Stimulated activated naive B cell treated with anti-CD40 and anti-IgM and Interleukin-4, amounts not matched to agents 10 μg/mL and 1 μg/mL and 100 μg/mL, for 72 hours (primary cell): ENCODE measurements at regions not wholly inside any gene's neighbourhood (a gene's known extent, or its start where the extent isn't known, plus 50 kb on each side); places are given as distances from the start of the nearest gene placed in this dataset.

Experiments used
- ATAC-seq, 2 donors: fragments of 150-1000 bp; cut with Tn5 transposase; replicated peaks; 2 replicates each; pipeline ENCODE4 v1.10.0; 2021; ENCODE audit warnings: moderate library complexity in 1 of 2
- DNase-seq: peaks from one replicate; pipeline ENCODE4 v3.0.0; 2021
- H3K27ac Mint-ChIP-seq: one replicate; pipeline ENCODE4 v1.8.0; 2022; ENCODE audit warnings: mild to moderate bottlenecking, mixed read lengths
- H3K27me3 Mint-ChIP-seq, 2 donors: one replicate each; pipeline ENCODE4 v1.8.0; 2022; ENCODE audit warnings: mixed read lengths in 2 of 2
- H3K36me3 Mint-ChIP-seq, 2 donors: one replicate each; pipeline ENCODE4 v1.8.0; 2022; ENCODE audit warnings: mixed read lengths in 2 of 2, mild to moderate bottlenecking in 1 of 2
- H3K4me1 Mint-ChIP-seq, 2 donors: one replicate each; pipeline ENCODE4 v1.8.0; 2022; ENCODE audit warnings: mixed read lengths in 2 of 2, mild to moderate bottlenecking in 1 of 2
- H3K4me3 Mint-ChIP-seq, 2 donors: one replicate each; pipeline ENCODE4 v1.8.0; 2022; ENCODE audit warnings: mild to moderate bottlenecking in 2 of 2, mixed read lengths in 2 of 2, moderate library complexity in 1 of 2
- H3K9me3 Mint-ChIP-seq, 2 donors: one replicate each; pipeline ENCODE4 v1.8.0; 2022; ENCODE audit warnings: mixed read lengths in 2 of 2, mild to moderate bottlenecking in 1 of 2

- no peak for ATAC-seq
- Mint-ChIP-seq H3K36me3 (no peaks in the 10 kb centered on the region), H3K27me3 (no peaks in the 10 kb centered on the region), H3K27ac (no peak overlapping the region), H3K4me1 (no peaks in the 10 kb centered on the region), H3K9me3 (no peaks in the 10 kb centered on the region), H3K4me3 (no peak overlapping the region)
- DNase-seq = no peak
Measured at GRCh38 chr6:104031346-104031745, 828.4 kb downstream of the HACE1 start.

DNA sequence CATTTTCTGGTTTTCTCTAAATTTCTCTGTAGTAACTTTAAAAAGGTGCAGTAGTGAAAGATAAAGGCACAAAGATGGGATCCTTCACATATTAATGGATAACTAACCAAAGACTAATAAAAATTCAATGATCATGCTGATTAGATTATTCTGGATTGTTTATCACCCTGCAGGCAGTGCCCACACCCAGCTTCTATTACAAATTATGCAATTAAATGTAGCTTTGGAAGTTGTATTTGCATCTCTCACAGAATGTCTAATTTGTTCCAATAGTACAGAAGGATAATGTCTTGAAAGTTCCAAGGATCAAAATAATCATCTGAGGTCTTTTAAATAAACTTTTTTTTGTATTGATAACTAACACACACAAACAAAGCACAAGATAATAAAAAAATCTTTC, 837.6 kb downstream of the HACE1 start:
- Mint-ChIP-seq H3K4me1 (no peaks in the 10 kb centered on the region), H3K36me3 (no peaks in the 10 kb centered on the region), H3K9me3 (peaks cover 0 to 1% of the 10 kb centered on the region in 2 donors), H3K27me3 (no peaks in the 10 kb centered on the region), H3K27ac (no peak overlapping the region), H3K4me3 (no peak overlapping the region)
- no peak for ATAC-seq
- no peak for DNase-seq

DNA sequence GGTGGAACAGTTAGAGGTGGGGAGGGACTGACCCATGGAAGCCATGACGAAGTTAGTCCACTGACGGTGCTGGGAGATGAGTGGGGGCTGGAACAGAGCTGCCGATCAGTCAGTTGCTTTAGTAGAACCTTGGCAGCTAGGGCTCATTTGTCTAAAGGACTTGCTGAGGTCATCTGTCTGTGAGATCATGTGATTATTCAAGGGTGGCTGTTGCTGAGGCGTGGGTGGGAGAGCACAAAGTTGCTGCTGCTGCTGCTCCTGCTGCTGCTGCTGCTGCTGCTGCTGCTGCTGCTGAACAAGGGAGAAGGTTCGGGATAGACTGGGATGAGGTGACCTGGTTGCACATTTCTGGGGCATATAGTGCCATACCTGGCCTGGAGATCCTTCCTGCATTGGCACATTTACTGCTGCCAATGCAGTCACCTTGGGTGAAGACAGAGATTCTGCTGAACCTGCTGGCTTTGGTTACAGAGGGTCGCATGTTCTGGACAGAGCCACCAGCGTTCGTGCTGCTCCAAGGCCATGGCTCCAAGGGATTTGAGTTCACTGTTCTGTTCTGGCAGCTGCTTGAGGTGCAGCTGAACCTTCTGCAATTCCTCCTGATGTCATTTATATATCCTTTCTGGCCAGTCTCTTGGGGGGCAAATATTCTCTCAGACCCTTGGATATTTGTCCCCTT, 840.5 kb downstream of the HACE1 start:
- Mint-ChIP-seq H3K27ac (no peak overlapping the region), H3K27me3 (no peaks in the 10 kb centered on the region), H3K36me3 (no peaks in the 10 kb centered on the region), H3K4me1 (no peaks in the 10 kb centered on the region), H3K4me3 (no peak overlapping the region), H3K9me3 (peaks cover 0 to 1% of the 10 kb centered on the region in 2 donors)
- ATAC-seq = peak in 1 of 2 donors; percentile 18
- DNase-seq = no peak

DNA sequence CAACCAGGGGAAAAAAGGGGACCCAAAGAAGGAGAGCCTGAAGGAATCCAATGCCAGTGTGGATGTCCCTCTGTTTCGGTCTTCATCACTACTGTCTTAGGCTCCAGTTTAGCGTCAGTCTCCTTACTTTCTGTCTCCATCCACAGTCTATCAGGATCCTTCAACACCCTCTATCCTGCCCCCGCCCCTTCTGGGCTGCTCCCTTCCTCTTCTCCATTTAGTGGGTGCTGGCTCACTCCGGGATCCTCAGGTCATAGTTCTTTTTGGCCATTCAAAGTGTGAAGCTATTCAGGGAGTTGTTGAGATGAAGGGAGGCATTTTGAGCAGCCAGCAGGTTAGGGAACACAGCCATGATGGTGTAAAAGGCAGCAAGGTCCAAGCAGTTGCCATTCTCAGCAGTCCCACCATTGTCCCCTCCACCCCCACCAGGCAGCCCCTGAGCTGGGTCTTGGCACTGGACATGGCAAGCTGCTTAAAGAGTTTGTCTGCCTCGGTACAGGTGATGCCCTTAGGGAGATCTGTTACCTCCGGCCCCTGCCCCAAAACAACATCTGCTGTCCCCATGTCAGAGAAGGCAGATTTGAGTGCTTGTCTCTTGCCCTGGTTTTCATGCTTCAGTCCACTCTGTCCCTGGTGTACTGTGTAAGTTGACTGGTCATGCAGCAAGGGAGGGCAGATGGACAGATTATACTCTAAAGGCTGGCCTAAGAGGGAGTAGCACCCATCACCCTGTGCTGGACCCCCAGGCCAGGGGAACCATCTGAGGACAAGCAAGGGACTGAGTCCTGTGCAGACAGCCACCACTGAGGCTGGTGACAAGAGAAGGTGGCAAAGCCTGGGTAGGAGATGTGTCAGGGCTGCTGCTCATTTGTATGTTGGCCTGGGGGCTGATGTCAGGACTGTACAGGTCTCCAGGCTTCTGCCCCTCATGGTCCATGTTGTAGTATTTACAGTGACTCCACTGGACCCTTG, 842.0 kb downstream of the HACE1 start:
- no peak for ATAC-seq
- H3K9me3 Mint-ChIP-seq = peaks cover 0 to 3% of the 10 kb centered on the region in 2 donors
- no peak overlapping the region for H3K4me3 Mint-ChIP-seq
- no peaks in the 10 kb centered on the region for H3K36me3 Mint-ChIP-seq
- DNase-seq = peak; percentile 0
- H3K27me3 Mint-ChIP-seq = no peaks in the 10 kb centered on the region
- no peak overlapping the region for H3K27ac Mint-ChIP-seq
- no peaks in the 10 kb centered on the region for H3K4me1 Mint-ChIP-seq

GRCh38 chr6:104014163-104014959, 845.4 kb downstream of the HACE1 start:
- Mint-ChIP-seq H3K27ac (no peak overlapping the region), H3K9me3 (peaks cover 0 to 3% of the 10 kb centered on the region in 2 donors), H3K27me3 (no peaks in the 10 kb centered on the region), H3K4me1 (no peaks in the 10 kb centered on the region), H3K36me3 (no peaks in the 10 kb centered on the region), H3K4me3 (no peak overlapping the region)
- DNase-seq = no peak
- no peak for ATAC-seq

- H3K4me3 Mint-ChIP-seq = no peak overlapping the region
- DNase-seq (no peak), ATAC-seq (no peak)
- no peaks in the 10 kb centered on the region for H3K4me1 Mint-ChIP-seq
- H3K27ac Mint-ChIP-seq = no peak overlapping the region
- peaks cover 0 to 1% of the 10 kb centered on the region in 2 donors for H3K9me3 Mint-ChIP-seq
- H3K36me3 Mint-ChIP-seq = no peaks in the 10 kb centered on the region
- H3K27me3 Mint-ChIP-seq = no peaks in the 10 kb centered on the region
Measured at GRCh38 chr6:104013312-104013971, 846.3 kb downstream of the HACE1 start.

GRCh38 chr6:104010897-104011296, 848.8 kb downstream of the HACE1 start:
- no peaks in the 10 kb centered on the region for H3K4me1 Mint-ChIP-seq
- no peaks in the 10 kb centered on the region for H3K36me3 Mint-ChIP-seq

DNA sequence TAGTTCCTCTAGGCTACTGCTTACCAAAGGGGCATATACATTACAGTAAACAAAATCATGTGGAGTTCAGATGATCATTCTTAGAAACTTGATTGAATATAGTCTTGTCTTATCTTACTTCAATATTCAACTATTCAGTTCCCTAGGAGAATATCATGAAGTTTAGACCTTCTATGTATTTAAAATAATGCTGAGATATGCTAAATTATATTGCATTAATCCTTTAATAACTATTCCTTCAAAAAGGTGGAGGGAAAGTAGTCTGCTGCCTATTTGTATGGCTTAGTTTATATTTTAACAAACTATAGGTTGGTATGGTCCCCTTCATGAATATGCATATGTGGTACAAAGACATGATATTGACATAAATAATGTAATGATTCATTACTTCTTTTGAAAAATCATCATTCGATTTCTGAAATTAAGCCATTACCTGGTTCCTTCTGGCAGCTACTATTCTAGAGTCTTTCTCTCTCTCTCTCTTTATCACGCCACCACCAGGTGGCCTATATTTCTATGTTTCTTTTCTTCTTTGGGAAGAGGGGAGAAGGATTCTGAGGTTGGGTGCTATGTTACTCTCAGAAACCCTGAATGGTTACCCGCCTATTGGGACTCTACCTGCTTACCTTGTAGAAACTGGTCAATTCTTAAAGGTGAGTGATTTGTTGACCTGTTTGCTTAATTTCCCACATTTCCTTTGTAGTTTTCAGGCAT, 855.8 kb downstream of the HACE1 start:
- Mint-ChIP-seq H3K4me1 (no peaks in the 10 kb centered on the region), H3K4me3 (no peak overlapping the region), H3K27ac (no peak overlapping the region), H3K36me3 (no peaks in the 10 kb centered on the region), H3K9me3 (no peaks in the 10 kb centered on the region), H3K27me3 (no peaks in the 10 kb centered on the region)
- ATAC-seq (no peak), DNase-seq (no peak)

More at GRCh38 chr6:104010897-104011296, 848.8 kb downstream of the HACE1 start:
- ATAC-seq (no peak), DNase-seq (no peak)
- Mint-ChIP-seq H3K27ac (no peak overlapping the region), H3K4me3 (no peak overlapping the region), H3K27me3 (no peaks in the 10 kb centered on the region), H3K9me3 (peaks cover 0 to 1% of the 10 kb centered on the region in 2 donors)

- no peaks in the 10 kb centered on the region for H3K36me3 Mint-ChIP-seq
- H3K9me3 Mint-ChIP-seq = peaks cover 0 to 5% of the 10 kb centered on the region in 2 donors
- no peak for ATAC-seq
- no peak overlapping the region for H3K27ac Mint-ChIP-seq
- no peak for DNase-seq
- H3K4me3 Mint-ChIP-seq = no peak overlapping the region
- H3K4me1 Mint-ChIP-seq = no peaks in the 10 kb centered on the region
- no peaks in the 10 kb centered on the region for H3K27me3 Mint-ChIP-seq
Measured at GRCh38 chr6:103995571-103995970, 864.1 kb downstream of the HACE1 start.

DNA sequence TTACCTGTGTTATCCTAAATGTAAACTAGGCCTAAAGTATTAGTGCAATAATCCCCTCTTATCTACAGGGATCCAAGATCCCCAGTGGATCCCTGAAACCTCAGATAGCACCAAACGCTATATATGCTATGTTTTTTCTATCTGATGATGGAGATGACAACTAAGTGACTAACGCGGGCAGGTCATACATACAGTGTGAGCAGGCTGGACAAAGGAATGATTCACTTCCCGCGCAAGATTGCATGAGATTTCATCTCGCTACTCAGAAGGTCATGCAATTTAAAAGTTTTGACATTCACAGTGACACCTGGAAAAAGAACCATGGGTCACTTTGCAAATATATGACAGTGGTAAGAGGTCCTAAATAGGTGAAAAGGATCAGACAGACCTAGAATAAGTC, 875.9 kb downstream of the HACE1 start:
- ATAC-seq = no peak
- no peaks in the 10 kb centered on the region for H3K27me3 Mint-ChIP-seq

DNA sequence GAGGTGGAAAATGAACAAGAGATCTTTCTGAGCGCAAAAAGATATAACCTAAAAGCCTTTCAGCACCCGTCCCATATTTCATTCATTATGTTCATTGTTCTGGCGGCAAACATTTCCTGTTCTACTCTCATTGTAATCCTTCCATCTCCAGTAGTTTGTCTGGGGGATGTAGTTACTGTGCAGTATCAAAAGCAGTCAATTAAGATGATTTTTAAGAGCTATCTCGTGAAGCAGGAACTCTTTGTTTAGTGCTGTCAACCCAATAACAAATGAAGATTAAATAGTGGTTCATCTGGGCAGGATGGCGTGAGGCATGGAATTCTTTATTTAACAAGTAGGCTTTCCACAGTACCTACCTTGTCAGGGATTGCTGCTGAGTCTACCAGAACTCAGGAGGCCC, 876.7 kb downstream of the HACE1 start:
- no peak overlapping the region for H3K27ac Mint-ChIP-seq
- no peak for DNase-seq
- H3K4me1 Mint-ChIP-seq = no peaks in the 10 kb centered on the region
- no peak overlapping the region for H3K4me3 Mint-ChIP-seq
- H3K27me3 Mint-ChIP-seq = no peaks in the 10 kb centered on the region
- peaks cover 2 to 11% of the 10 kb centered on the region in 2 donors for H3K9me3 Mint-ChIP-seq
- no peak for ATAC-seq
- H3K36me3 Mint-ChIP-seq = no peaks in the 10 kb centered on the region

More for the DNA sequence above, 875.9 kb downstream of the HACE1 start:
- Mint-ChIP-seq H3K4me1 (no peaks in the 10 kb centered on the region), H3K27ac (no peak overlapping the region), H3K9me3 (peaks cover 2 to 11% of the 10 kb centered on the region in 2 donors), H3K4me3 (no peak overlapping the region), H3K36me3 (no peaks in the 10 kb centered on the region)
- no peak for DNase-seq

GRCh38 chr6:103982574-103982973, 877.1 kb downstream of the HACE1 start:
- Mint-ChIP-seq H3K36me3 (no peaks in the 10 kb centered on the region), H3K27me3 (no peaks in the 10 kb centered on the region), H3K4me1 (no peaks in the 10 kb centered on the region), H3K9me3 (peaks cover 2 to 11% of the 10 kb centered on the region in 2 donors), H3K4me3 (no peak overlapping the region), H3K27ac (no peak overlapping the region)
- DNase-seq (no peak), ATAC-seq (no peak)

GRCh38 chr6:103979308-103979707, 880.4 kb downstream of the HACE1 start:
- Mint-ChIP-seq H3K4me1 (no peaks in the 10 kb centered on the region), H3K36me3 (no peaks in the 10 kb centered on the region)
- no peak for DNase-seq

More at GRCh38 chr6:103979308-103979707, 880.4 kb downstream of the HACE1 start:
- no peak overlapping the region for H3K27ac Mint-ChIP-seq
- no peak overlapping the region for H3K4me3 Mint-ChIP-seq
- H3K9me3 Mint-ChIP-seq = peaks cover 0 to 1% of the 10 kb centered on the region in 2 donors
- no peaks in the 10 kb centered on the region for H3K27me3 Mint-ChIP-seq
- ATAC-seq = no peak
